Skeletal muscle cell (primary cell): ENCODE measurements at regions not wholly inside any gene's neighbourhood (a gene's known extent, or its start where the extent isn't known, plus 50 kb on each side); places are given as distances from the start of the nearest gene placed in this dataset.

Source experiments
- DNase-seq: peaks from one replicate; pipeline ENCODE4 v3.0.0-alpha.2; 2010; ENCODE audit warnings: low read depth
- H3K4me3 ChIP-seq: 2 replicates; pipeline ENCODE4 v1.5.1; 2011; ENCODE audit warnings: low read depth, mild to moderate bottlenecking, control low read depth, low read length, moderate library complexity

DNA sequence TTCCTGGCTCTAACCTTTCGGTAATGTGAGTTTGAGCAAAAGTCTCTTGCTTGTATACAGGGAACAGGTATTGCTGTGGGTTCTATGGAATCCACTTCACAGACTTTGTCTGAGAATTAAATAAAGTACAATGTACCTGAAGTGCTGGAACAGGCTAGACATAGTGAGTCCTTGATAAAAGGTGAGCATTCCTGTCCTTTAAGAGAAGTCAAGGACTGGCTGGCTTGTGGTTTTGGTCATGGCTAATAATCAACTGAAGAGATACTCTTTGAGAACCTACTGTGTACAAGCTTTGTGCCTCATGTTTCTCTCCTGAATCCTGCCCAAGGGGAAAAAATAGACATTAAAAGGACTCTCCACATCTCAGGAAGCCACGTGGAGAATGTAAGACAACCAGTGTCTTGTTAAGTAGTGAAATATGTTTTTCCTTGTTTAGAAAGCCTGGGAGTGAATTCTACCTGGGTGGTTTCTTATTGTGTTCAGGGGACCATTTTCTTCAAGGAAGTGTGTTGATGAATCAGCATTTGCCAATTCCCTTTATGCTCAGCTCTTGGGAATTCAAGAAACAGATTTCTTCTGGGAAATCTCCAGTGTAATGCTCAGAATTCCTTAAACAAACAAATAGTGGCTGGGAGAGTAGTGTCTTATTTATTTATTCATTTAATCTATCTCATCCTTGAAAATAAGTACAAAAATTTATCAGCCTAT lies 55.2 kb upstream of the PLD5 start:
- no peak for DNase-seq
- no peak overlapping the region for H3K4me3 ChIP-seq
